ENCODE measurements at regions not wholly inside any gene's neighbourhood (a gene's known extent, or its start where the extent isn't known, plus 50 kb on each side); places are given as distances from the start of the nearest gene placed in this dataset.

- H3K27ac Mint-ChIP-seq = peak overlapping the region; percentile 53 to 97 (median 93)
- peak overlapping the region; percentile 55 for H3K27ac ChIP-seq (ENCODE audit: low read depth, low read length)
- peaks cover 0 to 2% (median 0%) of the 10 kb centered on the region in 5 donors for H3K36me3 Mint-ChIP-seq
- intact Hi-C loops (cut with micrococcal nuclease) = loop anchor here (1.0 to 10.0 kb wide), 8 partner anchors 23 to 514 kb away; partner anchors contain the start of genes FYN (in 1 of the 2), REV3L (in 1 of the 2) and TRAF3IP2 (in 1 of the 2)
- H3K4me1 Mint-ChIP-seq = peaks cover 39 to 73% (median 57%) of the 10 kb centered on the region in 7 donors
- ChIA-PET CTCF (interaction anchor here (0.7 to 4.2 kb wide), 11 partner anchors 13 to 791 kb away, joined by 3 to 27 read pairs (median 5); partner anchors contain the start of gene FYN), POLR2A (interaction anchor here (0.5 to 2.4 kb wide), 7 partner anchors 22 to 286 kb away, joined by 3 to 11 read pairs (median 4); partner anchors contain the start of gene FYN)
- no peaks in the 10 kb centered on the region for H3K27me3 ChIP-seq (ENCODE audit: control insufficient read depth in 2 of 2, insufficient read depth in 2 of 2, low read length in 2 of 2)
- peak overlapping the region; percentile 2 for H3K4me3 ChIP-seq (ENCODE audit: low read length)
- no peaks in the 10 kb centered on the region for H3K36me3 ChIP-seq (ENCODE audit: control insufficient read depth in 2 of 3, insufficient read depth in 3 of 3, low read length in 3 of 3)
- no peaks in the 10 kb centered on the region for H3K9me3 Mint-ChIP-seq
- peak overlapping the region; percentile 58 to 91 (median 83) for H3K4me3 Mint-ChIP-seq
- no peaks in the 10 kb centered on the region for H3K27me3 Mint-ChIP-seq
- peak; percentile 37 for ATAC-seq
- peaks cover 21 to 53% of the 10 kb centered on the region in 2 donors for H3K4me1 ChIP-seq (ENCODE audit: control insufficient read depth in 2 of 2, insufficient read depth in 2 of 2, low read length in 2 of 2)
- DNase-seq = peak in 7 of 9 donors; percentile 35 to 61 (median 46)
- H3K9me3 ChIP-seq (ENCODE audit: control insufficient read depth in 2 of 3, low read length in 3 of 3) = no peaks in the 10 kb centered on the region
Observed at GRCh38 chr6:111996144-111996865, 57.6 kb upstream of the CCN6 start.

GRCh38 chr6:111997078-111997852 lies 56.6 kb upstream of the CCN6 start:
- Mint-ChIP-seq H3K9me3 (no peaks in the 10 kb centered on the region), H3K27me3 (no peaks in the 10 kb centered on the region), H3K4me3 (peak overlapping the region; percentile 58 to 91 (median 83)), H3K36me3 (peaks cover 0 to 2% (median 0%) of the 10 kb centered on the region in 5 donors), H3K27ac (peak overlapping the region; percentile 44 to 97 (median 93)), H3K4me1 (peaks cover 35 to 63% (median 50%) of the 10 kb centered on the region in 7 donors)
- peak overlapping the region; percentile 55 for H3K27ac ChIP-seq (ENCODE audit: low read depth, low read length)
- H3K4me3 ChIP-seq (ENCODE audit: low read length) = peak overlapping the region; percentile 2
- no peaks in the 10 kb centered on the region for H3K9me3 ChIP-seq (ENCODE audit: control insufficient read depth in 2 of 3, low read length in 3 of 3)
- H3K4me1 ChIP-seq (ENCODE audit: control insufficient read depth in 2 of 2, insufficient read depth in 2 of 2, low read length in 2 of 2) = peaks cover 19 to 45% of the 10 kb centered on the region in 2 donors
- intact Hi-C loops (cut with micrococcal nuclease) = loop anchor here (1.0 to 10.0 kb wide), 12 partner anchors 45 to 738 kb away; partner anchors contain the start of genes FYN (in 1 of the 2), REV3L (in 1 of the 2) and TRAF3IP2 (in 1 of the 2)
- POLR2A ChIA-PET = interaction anchor here (1.0 to 2.4 kb wide), 4 partner anchors 23 to 287 kb away, joined by 3 to 11 read pairs (median 4); partner anchors contain the start of gene FYN
- CTCF ChIA-PET = interaction anchor here (0.7 to 4.2 kb wide), 17 partner anchors 12 to 792 kb away, joined by 3 to 27 read pairs (median 4); partner anchors contain the start of gene FYN
- no peaks in the 10 kb centered on the region for H3K36me3 ChIP-seq (ENCODE audit: control insufficient read depth in 2 of 3, insufficient read depth in 3 of 3, low read length in 3 of 3)
- ATAC-seq = peak; percentile 89
- no peaks in the 10 kb centered on the region for H3K27me3 ChIP-seq (ENCODE audit: control insufficient read depth in 2 of 2, insufficient read depth in 2 of 2, low read length in 2 of 2)
- DNase-seq = peak; percentile 60 to 82 (median 75)

- Histone ChIP-seq H3K36me3 (ENCODE audit: control insufficient read depth in 2 of 3, insufficient read depth in 3 of 3, low read length in 3 of 3) (no peaks in the 10 kb centered on the region), H3K4me3 (ENCODE audit: low read length) (no peak overlapping the region), H3K9me3 (ENCODE audit: control insufficient read depth in 2 of 3, low read length in 3 of 3) (no peaks in the 10 kb centered on the region), H3K27ac (ENCODE audit: low read depth, low read length) (no peak overlapping the region), H3K27me3 (ENCODE audit: control insufficient read depth in 2 of 2, insufficient read depth in 2 of 2, low read length in 2 of 2) (no peaks in the 10 kb centered on the region), H3K4me1 (ENCODE audit: control insufficient read depth in 2 of 2, insufficient read depth in 2 of 2, low read length in 2 of 2) (peaks cover 13 to 40% of the 10 kb centered on the region in 2 donors)
- ATAC-seq (no peak), DNase-seq (no peak)
- intact Hi-C loops (cut with micrococcal nuclease) = loop anchor here (1.0 to 10.0 kb wide), 12 partner anchors 45 to 739 kb away; partner anchors contain the start of genes FYN (in 1 of the 2), REV3L (in 1 of the 2) and TRAF3IP2 (in 1 of the 2)
- Mint-ChIP-seq H3K9me3 (no peaks in the 10 kb centered on the region), H3K27me3 (no peaks in the 10 kb centered on the region), H3K4me3 (peak overlapping the region in 2 of 10 donors; percentile 20 to 91), H3K36me3 (peaks cover 0 to 2% (median 0%) of the 10 kb centered on the region in 5 donors), H3K4me1 (peaks cover 30 to 59% (median 44%) of the 10 kb centered on the region in 7 donors), H3K27ac (peak overlapping the region in 2 of 9 donors; percentile 14 to 51)
- CTCF ChIA-PET = interaction anchor here (0.7 to 4.2 kb wide), 13 partner anchors 11 to 313 kb away, joined by 3 to 27 read pairs (median 4); partner anchors contain the start of gene FYN
- POLR2A ChIA-PET = interaction anchor here (2.4 kb wide), 1 partner anchor 288 kb away, joined by 11 read pairs; no protein-coding TSS in a partner anchor
Observed at GRCh38 chr6:111997853-111998208, 56.1 kb upstream of the CCN6 start.

DNA sequence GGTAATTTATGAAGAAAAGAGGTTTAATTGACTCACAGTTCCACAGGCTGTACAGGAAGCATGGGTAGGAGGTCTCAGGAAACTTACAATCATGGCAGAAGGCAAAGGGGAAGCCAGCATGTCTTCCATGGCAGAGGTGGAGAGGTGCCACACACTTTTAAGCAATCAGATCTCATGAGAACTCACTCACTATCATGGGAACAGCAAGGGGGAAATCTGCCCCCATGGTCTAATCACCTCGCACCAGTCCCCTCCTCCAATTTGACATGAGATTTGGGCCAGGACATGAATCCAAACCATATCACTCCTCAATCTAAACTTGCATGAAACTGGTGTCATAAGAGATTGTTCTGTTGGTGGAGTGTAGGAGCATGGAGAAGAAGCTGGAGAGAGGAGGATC lies 51.6 kb upstream of the CCN6 start:
- peak overlapping the region in 2 of 9 donors; percentile 33 to 34 for H3K27ac Mint-ChIP-seq
- no peaks in the 10 kb centered on the region for H3K27me3 Mint-ChIP-seq
- ATAC-seq (no peak), DNase-seq (no peak)
- H3K4me1 Mint-ChIP-seq = peaks cover 2 to 24% (median 10%) of the 10 kb centered on the region in 7 donors
- no peak overlapping the region for H3K4me3 Mint-ChIP-seq
- H3K36me3 Mint-ChIP-seq = no peaks in the 10 kb centered on the region
- Histone ChIP-seq H3K4me3 (ENCODE audit: low read length) (no peak overlapping the region), H3K9me3 (ENCODE audit: control insufficient read depth in 2 of 3, low read length in 3 of 3) (no peaks in the 10 kb centered on the region), H3K36me3 (ENCODE audit: control insufficient read depth in 2 of 3, insufficient read depth in 3 of 3, low read length in 3 of 3) (no peaks in the 10 kb centered on the region), H3K27ac (ENCODE audit: low read depth, low read length) (no peak overlapping the region), H3K4me1 (ENCODE audit: control insufficient read depth in 2 of 2, insufficient read depth in 2 of 2, low read length in 2 of 2) (peaks cover 0 to 3% of the 10 kb centered on the region in 2 donors), H3K27me3 (ENCODE audit: control insufficient read depth in 2 of 2, insufficient read depth in 2 of 2, low read length in 2 of 2) (no peaks in the 10 kb centered on the region)
- intact Hi-C loops (cut with micrococcal nuclease) = no loop called here
- POLR2A ChIA-PET = no interaction called here
- H3K9me3 Mint-ChIP-seq = no peaks in the 10 kb centered on the region
- CTCF ChIA-PET = interaction anchor here (1.0 to 1.2 kb wide), 2 partner anchors 13 to 40 kb away, joined by 3 to 5 read pairs; no protein-coding TSS in a partner anchor

Data from naive thymus-derived CD4-positive, alpha-beta T cell (primary cell).